ENCODE measurements at regions not wholly inside any gene's neighbourhood (a gene's known extent, or its start where the extent isn't known, plus 50 kb on each side); places are given as distances from the start of the nearest gene placed in this dataset.

DNA sequence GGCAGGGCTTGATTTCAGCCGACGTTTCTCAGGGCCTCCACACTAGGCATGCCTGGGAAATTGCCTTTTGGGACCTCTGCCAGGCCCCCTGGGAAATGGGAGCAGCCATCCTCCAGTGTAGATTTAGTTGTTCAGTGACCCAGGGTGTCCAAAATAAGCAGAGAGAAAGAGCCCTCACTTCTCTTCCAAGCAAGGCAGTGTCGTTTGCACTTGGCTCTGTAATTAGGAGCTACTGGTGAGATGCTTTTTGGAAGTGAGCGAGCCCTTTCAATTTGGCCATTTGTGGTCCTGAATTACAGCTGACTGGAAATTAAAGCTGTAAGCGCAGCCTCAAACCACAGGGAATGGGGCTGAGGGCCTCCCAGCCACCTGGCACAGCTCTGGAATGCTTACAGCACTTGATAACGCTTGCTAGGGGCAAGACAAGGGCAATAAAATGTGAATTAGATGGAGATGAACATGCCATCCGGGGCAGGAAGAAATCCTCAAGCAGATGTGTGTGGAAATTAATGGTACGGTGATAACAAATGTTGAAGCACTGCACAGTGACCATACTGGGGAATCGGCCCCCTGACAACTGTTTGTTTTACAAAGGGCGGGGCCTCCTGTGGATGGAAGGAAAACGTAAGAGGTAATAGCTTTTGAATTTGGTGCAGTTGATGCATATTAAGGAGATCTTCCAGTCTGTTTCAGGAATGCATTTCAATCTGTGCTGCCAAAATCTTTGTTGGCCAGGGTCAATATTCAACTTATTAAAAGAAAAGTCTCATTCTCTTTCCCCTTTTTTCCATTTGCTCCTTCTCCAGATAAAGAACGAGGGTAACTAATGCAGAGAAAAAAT lies 173.1 kb downstream of the UXS1 start:
- TF ChIP-seq CEBPB (IDR thresholded peaks at IDR 0.05; ENCODE audit: low read depth, low read length) (no peak), NFE2L2 (IDR thresholded peaks at IDR 0.05; ENCODE audit: low read depth, low read length) (no peak), RCOR1 (IDR thresholded peaks at IDR 0.05; ENCODE audit: insufficient replicate concordance, low read length) (no peak), MAFK (IDR thresholded peaks at IDR 0.05; ENCODE audit: low read depth, low read length) (no peak), BHLHE40 (IDR thresholded peaks at IDR 0.05; ENCODE audit: low read depth, low read length) (no peak), POLR2A (IDR thresholded peaks at IDR 0.05; ENCODE audit: low read depth, low read length) (no peak)
- TF ChIP-seq, protein P1, sequence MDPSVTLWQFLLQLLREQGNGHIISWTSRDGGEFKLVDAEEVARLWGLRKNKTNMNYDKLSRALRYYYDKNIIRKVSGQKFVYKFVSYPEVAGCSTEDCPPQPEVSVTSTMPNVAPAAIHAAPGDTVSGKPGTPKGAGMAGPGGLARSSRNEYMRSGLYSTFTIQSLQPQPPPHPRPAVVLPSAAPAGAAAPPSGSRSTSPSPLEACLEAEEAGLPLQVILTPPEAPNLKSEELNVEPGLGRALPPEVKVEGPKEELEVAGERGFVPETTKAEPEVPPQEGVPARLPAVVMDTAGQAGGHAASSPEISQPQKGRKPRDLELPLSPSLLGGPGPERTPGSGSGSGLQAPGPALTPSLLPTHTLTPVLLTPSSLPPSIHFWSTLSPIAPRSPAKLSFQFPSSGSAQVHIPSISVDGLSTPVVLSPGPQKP (IDR thresholded peaks at IDR 0.05; ENCODE audit: borderline replicate concordance, low read depth, low read length), result no peak
- TF ChIP-seq, protein P2, sequence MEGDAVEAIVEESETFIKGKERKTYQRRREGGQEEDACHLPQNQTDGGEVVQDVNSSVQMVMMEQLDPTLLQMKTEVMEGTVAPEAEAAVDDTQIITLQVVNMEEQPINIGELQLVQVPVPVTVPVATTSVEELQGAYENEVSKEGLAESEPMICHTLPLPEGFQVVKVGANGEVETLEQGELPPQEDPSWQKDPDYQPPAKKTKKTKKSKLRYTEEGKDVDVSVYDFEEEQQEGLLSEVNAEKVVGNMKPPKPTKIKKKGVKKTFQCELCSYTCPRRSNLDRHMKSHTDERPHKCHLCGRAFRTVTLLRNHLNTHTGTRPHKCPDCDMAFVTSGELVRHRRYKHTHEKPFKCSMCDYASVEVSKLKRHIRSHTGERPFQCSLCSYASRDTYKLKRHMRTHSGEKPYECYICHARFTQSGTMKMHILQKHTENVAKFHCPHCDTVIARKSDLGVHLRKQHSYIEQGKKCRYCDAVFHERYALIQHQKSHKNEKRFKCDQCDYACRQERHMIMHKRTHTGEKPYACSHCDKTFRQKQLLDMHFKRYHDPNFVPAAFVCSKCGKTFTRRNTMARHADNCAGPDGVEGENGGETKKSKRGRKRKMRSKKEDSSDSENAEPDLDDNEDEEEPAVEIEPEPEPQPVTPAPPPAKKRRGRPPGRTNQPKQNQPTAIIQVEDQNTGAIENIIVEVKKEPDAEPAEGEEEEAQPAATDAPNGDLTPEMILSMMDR (conservative IDR thresholded peaks at IDR 0.05; ENCODE audit: low read depth, low read length), result no peak
- POLR2A ChIA-PET (ENCODE audit: unreplicated experiment), result no interaction called here
- Histone ChIP-seq H4K91ac (ENCODE audit: insufficient read depth, low read depth, low read length) (no peak overlapping the region), H3K79me1 (ENCODE audit: low read depth in 1 of 2, low read length in 2 of 2) (no peaks in the 10 kb centered on the region), H3K18ac (ENCODE audit: low read depth, low read length) (no peak overlapping the region), H3K9me1 (ENCODE audit: insufficient read depth, low read length) (no peaks in the 10 kb centered on the region), H2BK20ac (ENCODE audit: low read depth, low read length) (no peak overlapping the region), H2AFZ (replicated peaks; ENCODE audit: low read length, poor library complexity) (no peak overlapping the region), H3K4ac (ENCODE audit: low read depth, low read length) (no peak overlapping the region), H3K9me3 (ENCODE audit: control insufficient read depth, insufficient read depth, low read length) (no peaks in the 10 kb centered on the region), H3K27me3 (ENCODE audit: control insufficient read depth, insufficient read depth, low read length) (peaks cover 27% of the 10 kb centered on the region), H3K4me3 (ENCODE audit: insufficient read depth, low read depth, low read length) (no peak overlapping the region), H2AK9ac (replicated peaks; ENCODE audit: low read depth, low read length, poor library complexity) (no peak overlapping the region), H2BK5ac (ENCODE audit: low read depth, low read length, poor library complexity, severe bottlenecking) (no peak overlapping the region), H4K5ac (ENCODE audit: low read depth, low read length) (no peak overlapping the region), H3K4me2 (ENCODE audit: low read depth, low read length) (no peak overlapping the region), H2BK15ac (ENCODE audit: low read depth, low read length) (no peak overlapping the region), H2AK5ac (ENCODE audit: low read depth, low read length) (no peak overlapping the region), H3K27ac (ENCODE audit: insufficient read depth, low read length) (no peak overlapping the region), H4K8ac (ENCODE audit: low read depth in 2 of 2, low read length in 2 of 2) (no peak overlapping the region), H3K56ac (ENCODE audit: extremely low read depth, insufficient read depth, low read length) (no peak overlapping the region), H3K14ac (replicated peaks; ENCODE audit: low read depth, low read length) (no peak overlapping the region), H3K23ac (ENCODE audit: low read depth, low read length) (no peak overlapping the region), H4K20me1 (ENCODE audit: insufficient read depth, low read length) (no peaks in the 10 kb centered on the region), H3K9ac (ENCODE audit: low read depth, low read length) (no peak overlapping the region), H3K36me3 (ENCODE audit: control insufficient read depth, insufficient read depth, low read length) (no peaks in the 10 kb centered on the region), H2BK120ac (ENCODE audit: low read depth, low read length) (no peak overlapping the region), H3K4me1 (ENCODE audit: control insufficient read depth, insufficient read depth, low read length) (no peaks in the 10 kb centered on the region; the same call in 1 of the 2 replicates)
- in situ Hi-C loops (cut with MboI; ENCODE audit: low sequenced_read_pairs), result no loop called here
- ATAC-seq (ENCODE audit: low read depth) (no peak), DNase-seq (no peak)
- 25% methylated on average over 4 of the region's 12 CpGs; no CpG with 5 or more reads in 1 of the 2 experiments for WGBS, 2 experiments (ENCODE audit: extremely low coverage in 2 of 2, insufficient read length in 1 of 2)
- CTCF ChIA-PET, result no interaction called here
- no TSS peak for BruUV-seq (replicated peaks)
- intact Hi-C loops (cut with micrococcal nuclease), result no loop called here
- dilution Hi-C loops (cut with HindIII; ENCODE audit: low sequenced_read_pairs, unreplicated experiment), result no loop called here
